Ovary (tissue), 3 donors: ENCODE measurements at regions not wholly inside any gene's neighbourhood (a gene's known extent, or its start where the extent isn't known, plus 50 kb on each side); places are given as distances from the start of the nearest gene placed in this dataset.

ENCODE experiments used
- POLR2A ChIP-seq: fragments of 450-650 bp; IDR thresholded peaks from one replicate; pipeline ENCODE4 v1.6.1; 2017; ENCODE audit warnings: antibody characterized with exemption, mild to moderate bottlenecking, moderate library complexity
- TF ChIP-seq, protein P1 (sequence below), 3 donors: fragments of 450-650 bp in 2 of 3; fragments of 200-600 bp in 1 of 3; IDR thresholded peaks; one replicate each; pipeline versions ENCODE4 v1.5.1 to v1.8.0; 2016 to 2022; ENCODE audit warnings: antibody characterized with exemption in 3 of 3, mild to moderate bottlenecking in 1 of 3
- donor health status: DM: no; HTN: no; CAD: no.

DNA sequence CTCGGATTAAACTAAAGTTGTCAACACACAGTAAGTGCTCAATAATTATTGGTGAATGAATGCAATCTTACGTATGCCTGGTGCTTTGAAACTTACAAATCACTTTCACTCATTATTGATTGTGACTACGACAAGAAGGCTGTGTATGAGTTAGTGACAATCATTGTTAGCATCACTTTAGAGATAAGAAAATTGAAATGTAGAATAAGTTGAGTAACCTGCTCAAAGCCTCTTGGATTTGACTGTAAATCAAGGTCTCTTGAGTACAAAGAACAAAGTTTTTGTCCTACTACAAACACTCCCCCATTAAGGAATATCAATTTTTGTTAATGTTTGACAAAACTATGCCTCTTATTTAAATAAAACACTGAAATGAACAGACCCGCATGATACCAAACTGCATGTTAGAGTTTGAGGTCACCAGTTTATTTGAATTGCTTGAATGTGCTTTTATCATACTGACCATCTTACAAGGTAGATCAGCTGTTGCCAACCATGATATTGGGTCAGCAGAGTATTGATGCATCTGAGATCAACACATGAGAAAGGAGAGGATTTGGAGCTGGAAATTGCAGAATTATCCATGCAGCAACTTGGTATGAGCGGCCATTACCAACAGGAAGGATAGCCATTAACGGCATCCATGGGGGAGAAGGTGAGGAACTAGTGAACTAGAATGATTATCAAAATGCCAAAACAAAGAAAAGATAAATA is 142.1 kb downstream of the IRS1 start:
- TF ChIP-seq, protein P1, sequence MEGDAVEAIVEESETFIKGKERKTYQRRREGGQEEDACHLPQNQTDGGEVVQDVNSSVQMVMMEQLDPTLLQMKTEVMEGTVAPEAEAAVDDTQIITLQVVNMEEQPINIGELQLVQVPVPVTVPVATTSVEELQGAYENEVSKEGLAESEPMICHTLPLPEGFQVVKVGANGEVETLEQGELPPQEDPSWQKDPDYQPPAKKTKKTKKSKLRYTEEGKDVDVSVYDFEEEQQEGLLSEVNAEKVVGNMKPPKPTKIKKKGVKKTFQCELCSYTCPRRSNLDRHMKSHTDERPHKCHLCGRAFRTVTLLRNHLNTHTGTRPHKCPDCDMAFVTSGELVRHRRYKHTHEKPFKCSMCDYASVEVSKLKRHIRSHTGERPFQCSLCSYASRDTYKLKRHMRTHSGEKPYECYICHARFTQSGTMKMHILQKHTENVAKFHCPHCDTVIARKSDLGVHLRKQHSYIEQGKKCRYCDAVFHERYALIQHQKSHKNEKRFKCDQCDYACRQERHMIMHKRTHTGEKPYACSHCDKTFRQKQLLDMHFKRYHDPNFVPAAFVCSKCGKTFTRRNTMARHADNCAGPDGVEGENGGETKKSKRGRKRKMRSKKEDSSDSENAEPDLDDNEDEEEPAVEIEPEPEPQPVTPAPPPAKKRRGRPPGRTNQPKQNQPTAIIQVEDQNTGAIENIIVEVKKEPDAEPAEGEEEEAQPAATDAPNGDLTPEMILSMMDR (IDR thresholded peaks at IDR 0.05) = no peak
- TF ChIP-seq POLR2A = no peak
